GM23338 (cell line): ENCODE measurements at regions not wholly inside any gene's neighbourhood (a gene's known extent, or its start where the extent isn't known, plus 50 kb on each side); places are given as distances from the start of the nearest gene placed in this dataset.

Source experiments
- CREB1 ChIP-seq: fragments of 250-450 bp; sonication (Bioruptor Pico); IDR thresholded peaks from 2 replicates; pipeline ENCODE4 v1.5.0; 2020; ENCODE audit warnings: low read depth, mild to moderate bottlenecking, moderate library complexity
- ETS1 ChIP-seq: IDR thresholded peaks from 2 replicates; pipeline ENCODE4 v1.6.1; 2016; ENCODE audit warnings: antibody characterized with exemption
- EZH2 ChIP-seq: fragments of 200-600 bp; sonication (generic); IDR thresholded peaks from one replicate; pipeline ENCODE4 v1.8.0; 2017; ENCODE audit warnings: antibody characterized with exemption, mild to moderate bottlenecking, low read depth; ENCODE audit not compliant: unreplicated experiment
- EZH2phosphoT487 ChIP-seq: fragments of 200-600 bp; sonication (generic); IDR thresholded peaks from one replicate; pipeline ENCODE4 v1.8.1; 2018; ENCODE audit warnings: antibody characterized with exemption; ENCODE audit not compliant: unreplicated experiment
- POLR2AphosphoS5 ChIP-seq: IDR thresholded peaks from 2 replicates; pipeline ENCODE4 v1.6.1; 2016; ENCODE audit warnings: antibody characterized with exemption, low read depth
- ZNF331 ChIP-seq: fragments of 250-450 bp; sonication (Bioruptor Pico); IDR thresholded peaks from 2 replicates; pipeline ENCODE4 v1.5.0; 2020; ENCODE audit warnings: low read depth, mild to moderate bottlenecking, moderate library complexity
- TF ChIP-seq, protein P1 (sequence below), 2 experiments: fragments of 200-600 bp in 1 of 2; sonication (generic) in 1 of 2; conservative IDR thresholded peaks; 2 replicates each; pipeline versions ENCODE4 v1.5.1 to v1.6.1; 2016 to 2017; ENCODE audit warnings: antibody characterized with exemption in 2 of 2, low read depth in 2 of 2, mild to moderate bottlenecking in 2 of 2, moderate library complexity in 1 of 2
- TF ChIP-seq, protein P2 (sequence below): IDR thresholded peaks from one replicate; pipeline ENCODE4 v1.6.1; 2018; ENCODE audit warnings: antibody characterized with exemption; ENCODE audit not compliant: unreplicated experiment

DNA sequence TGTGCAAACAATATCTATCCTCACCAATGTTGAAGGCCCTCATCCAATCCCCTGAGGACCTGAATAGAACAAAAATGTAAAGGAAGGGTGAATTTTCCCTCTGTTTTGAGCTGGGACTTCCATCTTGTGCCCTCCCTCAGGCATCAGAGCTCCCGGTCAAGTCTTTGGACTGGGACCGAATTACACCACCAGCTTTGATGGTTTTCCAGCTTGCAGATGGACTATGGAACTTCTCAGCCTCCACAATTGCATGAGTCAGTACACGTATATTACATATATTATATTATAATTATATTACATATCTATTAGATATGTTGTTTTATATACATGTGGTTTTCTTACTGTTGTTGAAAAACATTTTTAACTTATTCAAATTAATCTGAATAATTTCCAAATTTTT lies 496.4 kb downstream of the CMPK2 start:
- TF ChIP-seq, protein P1, sequence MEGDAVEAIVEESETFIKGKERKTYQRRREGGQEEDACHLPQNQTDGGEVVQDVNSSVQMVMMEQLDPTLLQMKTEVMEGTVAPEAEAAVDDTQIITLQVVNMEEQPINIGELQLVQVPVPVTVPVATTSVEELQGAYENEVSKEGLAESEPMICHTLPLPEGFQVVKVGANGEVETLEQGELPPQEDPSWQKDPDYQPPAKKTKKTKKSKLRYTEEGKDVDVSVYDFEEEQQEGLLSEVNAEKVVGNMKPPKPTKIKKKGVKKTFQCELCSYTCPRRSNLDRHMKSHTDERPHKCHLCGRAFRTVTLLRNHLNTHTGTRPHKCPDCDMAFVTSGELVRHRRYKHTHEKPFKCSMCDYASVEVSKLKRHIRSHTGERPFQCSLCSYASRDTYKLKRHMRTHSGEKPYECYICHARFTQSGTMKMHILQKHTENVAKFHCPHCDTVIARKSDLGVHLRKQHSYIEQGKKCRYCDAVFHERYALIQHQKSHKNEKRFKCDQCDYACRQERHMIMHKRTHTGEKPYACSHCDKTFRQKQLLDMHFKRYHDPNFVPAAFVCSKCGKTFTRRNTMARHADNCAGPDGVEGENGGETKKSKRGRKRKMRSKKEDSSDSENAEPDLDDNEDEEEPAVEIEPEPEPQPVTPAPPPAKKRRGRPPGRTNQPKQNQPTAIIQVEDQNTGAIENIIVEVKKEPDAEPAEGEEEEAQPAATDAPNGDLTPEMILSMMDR (conservative IDR thresholded peaks at IDR 0.05; ENCODE audit: low read depth in 2 of 2): no peak
- TF ChIP-seq CREB1 (CRISPR knock-in tag) (no peak), POLR2AphosphoS5 (no peak), EZH2 (no peak), ETS1 (no peak), ZNF331 (CRISPR knock-in tag) (no peak), EZH2phosphoT487 (no peak)
- TF ChIP-seq, protein P2, sequence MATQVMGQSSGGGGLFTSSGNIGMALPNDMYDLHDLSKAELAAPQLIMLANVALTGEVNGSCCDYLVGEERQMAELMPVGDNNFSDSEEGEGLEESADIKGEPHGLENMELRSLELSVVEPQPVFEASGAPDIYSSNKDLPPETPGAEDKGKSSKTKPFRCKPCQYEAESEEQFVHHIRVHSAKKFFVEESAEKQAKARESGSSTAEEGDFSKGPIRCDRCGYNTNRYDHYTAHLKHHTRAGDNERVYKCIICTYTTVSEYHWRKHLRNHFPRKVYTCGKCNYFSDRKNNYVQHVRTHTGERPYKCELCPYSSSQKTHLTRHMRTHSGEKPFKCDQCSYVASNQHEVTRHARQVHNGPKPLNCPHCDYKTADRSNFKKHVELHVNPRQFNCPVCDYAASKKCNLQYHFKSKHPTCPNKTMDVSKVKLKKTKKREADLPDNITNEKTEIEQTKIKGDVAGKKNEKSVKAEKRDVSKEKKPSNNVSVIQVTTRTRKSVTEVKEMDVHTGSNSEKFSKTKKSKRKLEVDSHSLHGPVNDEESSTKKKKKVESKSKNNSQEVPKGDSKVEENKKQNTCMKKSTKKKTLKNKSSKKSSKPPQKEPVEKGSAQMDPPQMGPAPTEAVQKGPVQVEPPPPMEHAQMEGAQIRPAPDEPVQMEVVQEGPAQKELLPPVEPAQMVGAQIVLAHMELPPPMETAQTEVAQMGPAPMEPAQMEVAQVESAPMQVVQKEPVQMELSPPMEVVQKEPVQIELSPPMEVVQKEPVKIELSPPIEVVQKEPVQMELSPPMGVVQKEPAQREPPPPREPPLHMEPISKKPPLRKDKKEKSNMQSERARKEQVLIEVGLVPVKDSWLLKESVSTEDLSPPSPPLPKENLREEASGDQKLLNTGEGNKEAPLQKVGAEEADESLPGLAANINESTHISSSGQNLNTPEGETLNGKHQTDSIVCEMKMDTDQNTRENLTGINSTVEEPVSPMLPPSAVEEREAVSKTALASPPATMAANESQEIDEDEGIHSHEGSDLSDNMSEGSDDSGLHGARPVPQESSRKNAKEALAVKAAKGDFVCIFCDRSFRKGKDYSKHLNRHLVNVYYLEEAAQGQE: no peak
